CD4-positive, alpha-beta T cell treated with Interleukin-15 for 4 hours (primary cell): ENCODE measurements at regions not wholly inside any gene's neighbourhood (a gene's known extent, or its start where the extent isn't known, plus 50 kb on each side); places are given as distances from the start of the nearest gene placed in this dataset.

Source experiments
- DNase-seq: peaks from one replicate; pipeline ENCODE4 v3.0.0-alpha.2; 2020; ENCODE audit warnings: low spot score

GRCh38 chr15:47333734-47334133 is 383.6 kb upstream of the SEMA6D start:
- no peak for DNase-seq

GRCh38 chr15:47334805-47335535 is 382.3 kb upstream of the SEMA6D start:
- no peak for DNase-seq

GRCh38 chr15:47337106-47337505 is 380.2 kb upstream of the SEMA6D start:
- no peak for DNase-seq

DNA sequence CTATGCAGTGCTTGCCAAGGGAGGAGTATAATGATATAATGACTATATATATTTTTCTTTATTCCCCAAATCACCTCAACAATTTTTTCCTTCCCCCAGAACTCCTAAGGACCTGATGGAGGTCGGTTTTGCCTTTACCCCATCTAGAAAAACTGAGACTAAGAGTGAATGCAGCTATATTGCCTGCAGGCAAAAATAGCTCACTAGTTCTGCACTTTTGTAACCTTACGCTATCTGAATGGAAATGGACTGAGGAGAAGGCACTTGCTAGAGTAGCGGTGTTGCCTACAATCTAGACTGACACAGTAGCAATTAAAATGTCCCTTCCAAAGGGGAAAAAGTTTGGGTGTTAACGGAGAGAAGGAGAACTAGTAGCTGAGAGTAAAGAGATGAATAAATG is 379.5 kb upstream of the SEMA6D start:
- no peak for DNase-seq

DNA sequence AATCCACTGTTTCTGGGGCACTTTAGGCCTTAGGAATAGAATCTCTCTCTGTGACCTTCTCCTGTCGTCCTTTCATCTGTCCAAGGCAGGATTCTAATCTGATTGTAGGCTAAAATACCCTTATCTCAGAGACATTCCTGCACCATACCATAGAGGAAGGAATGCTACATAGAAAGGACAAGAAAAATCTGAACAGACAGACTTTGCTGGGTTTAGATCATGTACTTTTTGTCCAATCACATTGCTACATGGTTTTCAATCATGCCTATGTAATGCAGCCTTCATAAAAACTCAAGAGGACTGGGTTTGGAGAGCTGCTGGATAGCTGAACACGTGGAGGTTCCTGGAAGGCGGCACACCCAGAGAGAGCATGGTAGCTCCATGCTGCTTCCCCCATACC is 378.5 kb upstream of the SEMA6D start:
- no peak for DNase-seq

- DNase-seq = no peak
Measured at GRCh38 chr15:47339800-47340570, 377.3 kb upstream of the SEMA6D start.

DNA sequence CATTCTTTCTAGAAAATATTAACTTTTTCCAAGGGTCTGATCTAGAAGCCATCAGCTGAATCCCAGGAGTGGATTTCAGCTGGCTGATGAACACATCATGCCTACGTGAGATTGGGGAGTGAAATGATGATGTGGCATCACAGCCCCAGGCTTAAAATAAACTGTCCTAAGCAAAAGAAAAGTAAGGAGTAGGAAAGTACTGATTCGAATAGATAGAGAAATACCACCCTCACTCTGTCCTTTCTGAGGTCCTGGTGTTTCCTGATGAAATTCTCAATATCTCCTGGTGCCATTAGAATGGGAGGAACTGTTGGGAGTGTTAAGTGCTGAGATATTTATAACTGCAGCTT is 376.8 kb upstream of the SEMA6D start:
- no peak for DNase-seq

GRCh38 chr15:47349179-47349578 is 368.1 kb upstream of the SEMA6D start:
- DNase-seq = no peak

- DNase-seq = no peak
Measured at GRCh38 chr15:47351501-47351900, 365.8 kb upstream of the SEMA6D start.

GRCh38 chr15:47352217-47352616 is 365.1 kb upstream of the SEMA6D start:
- no peak for DNase-seq

DNA sequence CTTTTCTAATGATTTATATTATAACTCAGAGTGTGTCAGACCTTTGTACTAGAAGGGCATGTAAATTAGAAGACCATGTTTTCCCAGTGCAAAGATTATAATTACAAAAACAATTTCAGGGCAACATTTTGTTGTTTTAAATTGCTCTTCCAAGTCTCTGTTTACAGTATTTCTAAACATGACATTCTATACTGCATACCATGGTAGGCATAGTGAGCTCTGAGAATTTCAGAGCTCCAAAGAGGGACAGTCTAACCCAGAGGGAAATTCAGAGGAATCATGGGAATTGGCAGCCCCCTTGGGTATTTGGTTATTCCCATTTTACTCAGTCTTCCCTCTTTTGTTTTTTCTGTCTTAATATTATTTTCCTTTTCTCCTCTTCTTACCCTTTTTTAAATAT is 361.5 kb upstream of the SEMA6D start:
- no peak for DNase-seq

GRCh38 chr15:47356297-47356696 is 361.0 kb upstream of the SEMA6D start:
- DNase-seq = no peak

- no peak for DNase-seq
Measured at GRCh38 chr15:47358876-47359275, 358.4 kb upstream of the SEMA6D start.

- DNase-seq = no peak
Measured at GRCh38 chr15:47360305-47360704, 357.0 kb upstream of the SEMA6D start.

- no peak for DNase-seq
Measured at GRCh38 chr15:47362118-47362905, 355.0 kb upstream of the SEMA6D start.

- no peak for DNase-seq
Measured at GRCh38 chr15:47363653-47364052, 353.7 kb upstream of the SEMA6D start.

- DNase-seq = no peak
Measured at GRCh38 chr15:47364230-47365141, 352.8 kb upstream of the SEMA6D start.

GRCh38 chr15:47366884-47367283 is 350.4 kb upstream of the SEMA6D start:
- DNase-seq = no peak

- no peak for DNase-seq
Measured at GRCh38 chr15:47367726-47368390, 349.4 kb upstream of the SEMA6D start.

- DNase-seq = no peak
Measured at GRCh38 chr15:47371939-47372338, 345.4 kb upstream of the SEMA6D start.

DNA sequence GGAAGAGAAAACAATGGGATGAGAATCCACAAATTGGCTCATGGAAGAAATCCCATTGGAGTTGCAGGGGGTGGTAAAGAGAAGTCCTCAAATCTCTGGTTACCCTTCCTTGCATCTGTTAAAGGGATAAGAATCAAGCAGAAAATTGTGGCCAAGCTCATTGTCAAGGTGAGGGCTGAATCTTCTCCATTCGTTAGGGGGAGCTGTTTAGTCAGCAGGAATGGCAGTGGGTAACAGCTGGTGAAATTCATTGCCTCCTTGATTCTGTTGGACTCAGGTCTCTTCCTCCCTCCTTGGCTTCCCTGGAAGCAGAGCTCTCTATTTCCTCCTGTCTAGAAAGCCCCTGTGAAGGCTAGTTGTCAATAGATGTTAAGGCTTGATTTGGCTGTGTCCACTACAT is 343.1 kb upstream of the SEMA6D start:
- no peak for DNase-seq
